A549 (cell line): ENCODE measurements at regions not wholly inside any gene's neighbourhood (a gene's known extent, or its start where the extent isn't known, plus 50 kb on each side); places are given as distances from the start of the nearest gene placed in this dataset.

Source experiments
- ATAC-seq, 2 experiments: fragments of 200-7000 bp in 1 of 2; fragments of >200 bp in 1 of 2; cut with Nextera tagmentation in 1 of 2; cut with Tn5 transposase in 1 of 2; 3 replicates each; pipeline versions ENCODE4 v1.8.0 to v1.9.1; 2018 to 2020; ENCODE audit warnings: mild to moderate bottlenecking in 1 of 2, moderate library complexity in 1 of 2
- CTCF ChIA-PET: fragments of 300-600 bp; sonication (Branson Sonifier 250); formaldehyde crosslinking; extraction: SDS; loops from one replicate; lab custom pipeline; 2021; ENCODE audit warnings: antibody characterized with exemption, inconsistent platforms; lab: Yijun Ruan, JAX
- POLR2A ChIA-PET: fragments of 350-600 bp; formaldehyde crosslinking; extraction: SDS; loops from one replicate; lab custom pipeline; 2021; ENCODE audit warnings: antibody characterized with exemption, inconsistent platforms; lab: Yijun Ruan, JAX
- DNase-seq, 2 experiments: peaks; one replicate each; pipeline versions ENCODE4 v3.0.0 to v3.0.0-alpha.2; 2011 to 2016; ENCODE audit warnings: low read depth in 1 of 2, low spot score in 1 of 2
- FAIRE-seq: peaks from 2 replicates; lab custom pipeline; 2011; peaks lifted over from hg19 to GRCh38; lab: Jason Lieb, UNC
- H3K27ac ChIP-seq, 2 experiments: fragments of >200 bp; sonication (Bioruptor Twin); formaldehyde crosslinking; 3 replicates each; pipeline ENCODE4 v1.5.1; 2016 to 2017
- H3K4me1 ChIP-seq: fragments of >200 bp; sonication (Bioruptor Twin); formaldehyde crosslinking; 3 replicates; pipeline ENCODE4 v1.6.1; 2016
- H3K4me2 ChIP-seq: fragments of >200 bp; sonication (Bioruptor Twin); formaldehyde crosslinking; 3 replicates; pipeline ENCODE4 v1.6.1; 2016
- H3K4me3 ChIP-seq: fragments of >200 bp; sonication (Bioruptor Twin); formaldehyde crosslinking; 3 replicates; pipeline ENCODE4 v1.5.1; 2016
- H3K9me3 ChIP-seq: fragments of >200 bp; sonication (Bioruptor Twin); formaldehyde crosslinking; 3 replicates; pipeline ENCODE4 v1.6.1; 2016
- CBX2 ChIP-seq: fragments of 200-600 bp; sonication (generic); IDR thresholded peaks from 2 replicates; pipeline ENCODE4 v1.6.1; 2016; ENCODE audit warnings: low read depth, mild to moderate bottlenecking, borderline replicate concordance
- CEBPB ChIP-seq, 2 experiments: fragments of >200 bp in 1 of 2; sonication (Bioruptor Twin) in 1 of 2; formaldehyde crosslinking in 1 of 2; IDR thresholded peaks; 2 replicates each; pipeline ENCODE4 v1.6.1; 2012 to 2016
- CHD2 ChIP-seq: fragments of 150-350 bp; IDR thresholded peaks from 2 replicates; pipeline ENCODE4 v1.6.1; 2014; ENCODE audit warnings: low read length; ENCODE audit not compliant: partially characterized antibody
- ESRRA ChIP-seq: fragments of 150-350 bp; IDR thresholded peaks from 2 replicates; pipeline ENCODE4 v1.6.1; 2014; ENCODE audit warnings: mild to moderate bottlenecking, low read length, borderline replicate concordance
- FOSL2 ChIP-seq, 2 experiments: fragments of 450-650 bp in 1 of 2; fragments of >200 bp in 1 of 2; sonication (Bioruptor Twin) in 1 of 2; formaldehyde crosslinking; IDR thresholded peaks; 2 replicates each; pipeline versions ENCODE4 v1.5.0 to v1.6.1; 2016 to 2020; ENCODE audit warnings: mild to moderate bottlenecking in 1 of 2, moderate library complexity in 1 of 2
- HDAC2 ChIP-seq: fragments of 200-600 bp; sonication (generic); IDR thresholded peaks from 2 replicates; pipeline ENCODE4 v1.6.1; 2016
- HMGXB4 ChIP-seq: fragments of 250-450 bp; sonication (Bioruptor Pico); IDR thresholded peaks from 2 replicates; pipeline ENCODE4 v1.5.0; 2021; ENCODE audit warnings: mild to moderate bottlenecking, moderate library complexity, borderline replicate concordance
- HOXB5 ChIP-seq: fragments of 250-450 bp; sonication (Bioruptor Pico); IDR thresholded peaks from 2 replicates; pipeline ENCODE4 v1.5.0; 2020; ENCODE audit warnings: mild to moderate bottlenecking, moderate library complexity
- JUNB ChIP-seq: fragments of >200 bp; sonication (Bioruptor Twin); formaldehyde crosslinking; IDR thresholded peaks from 2 replicates; pipeline ENCODE4 v1.6.1; 2016
- MYC ChIP-seq: IDR thresholded peaks from 2 replicates; pipeline ENCODE4 v1.6.1; 2012; ENCODE audit warnings: mild to moderate bottlenecking, inconsistent platforms, low read length, improper control_type of control experiment, borderline replicate concordance
- NPAS2 ChIP-seq: fragments of 250-450 bp; sonication (Bioruptor Pico); IDR thresholded peaks from 2 replicates; pipeline ENCODE4 v1.8.0; 2022; ENCODE audit warnings: mild to moderate bottlenecking, moderate library complexity, borderline replicate concordance
- PHF8 ChIP-seq: fragments of 200-600 bp; sonication (generic); IDR thresholded peaks from 2 replicates; pipeline ENCODE4 v1.6.1; 2016; ENCODE audit warnings: low read depth, mild to moderate bottlenecking, antibody characterized with exemption, moderate library complexity, borderline replicate concordance
- RFX5 ChIP-seq: fragments of 450-650 bp; IDR thresholded peaks from 2 replicates; pipeline ENCODE4 v1.7.1; 2014; ENCODE audit warnings: antibody characterized with exemption, mild to moderate bottlenecking, moderate library complexity
- RNF2 ChIP-seq: fragments of 200-600 bp; sonication (generic); IDR thresholded peaks from 2 replicates; pipeline ENCODE4 v1.6.1; 2016; ENCODE audit warnings: low read depth, mild to moderate bottlenecking, antibody characterized with exemption, moderate library complexity, borderline replicate concordance
- SMC3 ChIP-seq: fragments of >200 bp; sonication (Bioruptor Twin); formaldehyde crosslinking; IDR thresholded peaks from 3 replicates; pipeline ENCODE4 v1.6.1; 2018; ENCODE audit warnings: inconsistent platforms
- SREBF2 ChIP-seq: fragments of 450-650 bp; IDR thresholded peaks from 2 replicates; pipeline ENCODE4 v1.6.1; 2014; ENCODE audit warnings: mild to moderate bottlenecking, moderate library complexity
- USF2 ChIP-seq: fragments of 450-650 bp; IDR thresholded peaks from 2 replicates; pipeline ENCODE4 v1.6.1; 2014; ENCODE audit warnings: antibody characterized with exemption
- ZC3H11A ChIP-seq: fragments of 450-650 bp; IDR thresholded peaks from 2 replicates; pipeline ENCODE4 v1.6.1; 2014; ENCODE audit warnings: antibody characterized with exemption, mild to moderate bottlenecking
- ZNF302 ChIP-seq: fragments of 250-450 bp; sonication (Bioruptor Pico); IDR thresholded peaks from 2 replicates; pipeline ENCODE4 v1.9.0; 2021; ENCODE audit warnings: inconsistent platforms, mild to moderate bottlenecking, moderate library complexity
- WGBS: methylation state at CpG from one replicate; pipeline ENCODE4 v1.1.6; 2017; ENCODE audit errors: missing lambda C conversion rate; 5-methylcytosine and 5-hydroxymethylcytosine counted together
- TF ChIP-seq, protein P1 (sequence below): fragments of 250-450 bp; sonication (Bioruptor Pico); IDR thresholded peaks from 2 replicates; pipeline ENCODE4 v1.5.0; 2020; ENCODE audit warnings: low read depth, mild to moderate bottlenecking, moderate library complexity
- TF ChIP-seq, protein P2 (sequence below): fragments of 200-600 bp; sonication (generic); IDR thresholded peaks from 2 replicates; pipeline ENCODE4 v1.6.1; 2016; ENCODE audit warnings: antibody characterized with exemption, mild to moderate bottlenecking, moderate library complexity
- TF ChIP-seq, protein P3 (sequence below): fragments of 150-350 bp; IDR thresholded peaks from 2 replicates; pipeline ENCODE4 v1.6.1; 2014; ENCODE audit warnings: low read depth, mild to moderate bottlenecking, low read length
- TF ChIP-seq, protein P4 (sequence below): IDR thresholded peaks from 2 replicates; pipeline ENCODE4 v1.6.1; 2012

DNA sequence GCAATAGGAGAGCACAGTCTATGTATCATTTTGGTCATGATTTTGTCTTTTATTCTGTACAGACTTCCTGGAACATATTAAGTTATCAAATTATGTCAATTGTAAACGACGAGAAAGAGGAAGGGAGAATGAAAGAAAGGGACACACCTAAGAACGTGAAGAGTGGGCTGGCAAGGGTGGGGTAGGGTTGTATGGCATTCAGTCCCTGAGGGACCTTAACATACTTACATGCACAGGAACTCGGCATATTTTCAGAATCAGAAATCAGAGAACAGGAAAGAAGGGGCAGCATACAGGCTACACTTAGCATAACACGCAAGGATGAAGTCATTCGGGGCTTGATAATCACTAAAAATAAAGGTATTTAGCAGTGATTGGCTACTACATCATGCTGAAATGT is 1375.0 kb upstream of the ADGRL3 start:
- CTCF ChIA-PET: no interaction called here
- Histone ChIP-seq H3K4me2 (no peak overlapping the region), H3K27ac (no peak overlapping the region), H3K4me1 (no peaks in the 10 kb centered on the region), H3K9me3 (no peaks in the 10 kb centered on the region), H3K4me3 (no peak overlapping the region)
- POLR2A ChIA-PET: no interaction called here
- no peak for ATAC-seq
- no peak for FAIRE-seq
- 51% methylated on average over 6 of the region's 6 CpGs for WGBS
- no peak for DNase-seq
- no peak for TF ChIP-seq USF2
- TF ChIP-seq, protein P1, sequence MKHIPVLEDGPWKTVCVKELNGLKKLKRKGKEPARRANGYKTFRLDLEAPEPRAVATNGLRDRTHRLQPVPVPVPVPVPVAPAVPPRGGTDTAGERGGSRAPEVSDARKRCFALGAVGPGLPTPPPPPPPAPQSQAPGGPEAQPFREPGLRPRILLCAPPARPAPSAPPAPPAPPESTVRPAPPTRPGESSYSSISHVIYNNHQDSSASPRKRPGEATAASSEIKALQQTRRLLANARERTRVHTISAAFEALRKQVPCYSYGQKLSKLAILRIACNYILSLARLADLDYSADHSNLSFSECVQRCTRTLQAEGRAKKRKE (CRISPR knock-in tag): no peak
- TF ChIP-seq RFX5: no peak
- no peak for TF ChIP-seq ZC3H11A
- TF ChIP-seq, protein P2, sequence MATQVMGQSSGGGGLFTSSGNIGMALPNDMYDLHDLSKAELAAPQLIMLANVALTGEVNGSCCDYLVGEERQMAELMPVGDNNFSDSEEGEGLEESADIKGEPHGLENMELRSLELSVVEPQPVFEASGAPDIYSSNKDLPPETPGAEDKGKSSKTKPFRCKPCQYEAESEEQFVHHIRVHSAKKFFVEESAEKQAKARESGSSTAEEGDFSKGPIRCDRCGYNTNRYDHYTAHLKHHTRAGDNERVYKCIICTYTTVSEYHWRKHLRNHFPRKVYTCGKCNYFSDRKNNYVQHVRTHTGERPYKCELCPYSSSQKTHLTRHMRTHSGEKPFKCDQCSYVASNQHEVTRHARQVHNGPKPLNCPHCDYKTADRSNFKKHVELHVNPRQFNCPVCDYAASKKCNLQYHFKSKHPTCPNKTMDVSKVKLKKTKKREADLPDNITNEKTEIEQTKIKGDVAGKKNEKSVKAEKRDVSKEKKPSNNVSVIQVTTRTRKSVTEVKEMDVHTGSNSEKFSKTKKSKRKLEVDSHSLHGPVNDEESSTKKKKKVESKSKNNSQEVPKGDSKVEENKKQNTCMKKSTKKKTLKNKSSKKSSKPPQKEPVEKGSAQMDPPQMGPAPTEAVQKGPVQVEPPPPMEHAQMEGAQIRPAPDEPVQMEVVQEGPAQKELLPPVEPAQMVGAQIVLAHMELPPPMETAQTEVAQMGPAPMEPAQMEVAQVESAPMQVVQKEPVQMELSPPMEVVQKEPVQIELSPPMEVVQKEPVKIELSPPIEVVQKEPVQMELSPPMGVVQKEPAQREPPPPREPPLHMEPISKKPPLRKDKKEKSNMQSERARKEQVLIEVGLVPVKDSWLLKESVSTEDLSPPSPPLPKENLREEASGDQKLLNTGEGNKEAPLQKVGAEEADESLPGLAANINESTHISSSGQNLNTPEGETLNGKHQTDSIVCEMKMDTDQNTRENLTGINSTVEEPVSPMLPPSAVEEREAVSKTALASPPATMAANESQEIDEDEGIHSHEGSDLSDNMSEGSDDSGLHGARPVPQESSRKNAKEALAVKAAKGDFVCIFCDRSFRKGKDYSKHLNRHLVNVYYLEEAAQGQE: no peak
- no peak for TF ChIP-seq ESRRA
- TF ChIP-seq PHF8: no peak
- no peak for TF ChIP-seq ZNF302 (CRISPR knock-in tag)
- no peak for TF ChIP-seq FOSL2 (IDR thresholded peaks at IDR 0.05)
- no peak for TF ChIP-seq FOSL2 (CRISPR knock-in tag; IDR thresholded peaks at IDR 0.05)
- no peak for TF ChIP-seq CHD2

GRCh38 chr4:59831746-59832145 is 1368.4 kb upstream of the ADGRL3 start:
- WGBS: 67% methylated on average over 1 of the region's 2 CpGs
- no peaks in the 10 kb centered on the region for H3K9me3 ChIP-seq
- POLR2A ChIA-PET: no interaction called here
- no peak for TF ChIP-seq HDAC2
- TF ChIP-seq CHD2: no peak
- TF ChIP-seq, protein P3, sequence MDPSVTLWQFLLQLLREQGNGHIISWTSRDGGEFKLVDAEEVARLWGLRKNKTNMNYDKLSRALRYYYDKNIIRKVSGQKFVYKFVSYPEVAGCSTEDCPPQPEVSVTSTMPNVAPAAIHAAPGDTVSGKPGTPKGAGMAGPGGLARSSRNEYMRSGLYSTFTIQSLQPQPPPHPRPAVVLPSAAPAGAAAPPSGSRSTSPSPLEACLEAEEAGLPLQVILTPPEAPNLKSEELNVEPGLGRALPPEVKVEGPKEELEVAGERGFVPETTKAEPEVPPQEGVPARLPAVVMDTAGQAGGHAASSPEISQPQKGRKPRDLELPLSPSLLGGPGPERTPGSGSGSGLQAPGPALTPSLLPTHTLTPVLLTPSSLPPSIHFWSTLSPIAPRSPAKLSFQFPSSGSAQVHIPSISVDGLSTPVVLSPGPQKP: no peak
- TF ChIP-seq, protein P1 (CRISPR knock-in tag): no peak
- TF ChIP-seq NPAS2 (CRISPR knock-in tag): no peak
- no peak for TF ChIP-seq CBX2
- TF ChIP-seq CEBPB (IDR thresholded peaks at IDR 0.05): no peak
- TF ChIP-seq, protein P2: no peak
- TF ChIP-seq RNF2: no peak
- no peak for TF ChIP-seq HMGXB4 (CRISPR knock-in tag)
- TF ChIP-seq MYC: no peak
- TF ChIP-seq SMC3: no peak
- TF ChIP-seq, protein P4, sequence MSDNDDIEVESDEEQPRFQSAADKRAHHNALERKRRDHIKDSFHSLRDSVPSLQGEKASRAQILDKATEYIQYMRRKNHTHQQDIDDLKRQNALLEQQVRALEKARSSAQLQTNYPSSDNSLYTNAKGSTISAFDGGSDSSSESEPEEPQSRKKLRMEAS: no peak
- no peak for TF ChIP-seq SREBF2
- TF ChIP-seq HOXB5 (CRISPR knock-in tag): no peak
- no peak for TF ChIP-seq JUNB

More at GRCh38 chr4:59831746-59832145, 1368.4 kb upstream of the ADGRL3 start:
- CTCF ChIA-PET: no interaction called here
- H3K4me2 ChIP-seq: no peak overlapping the region
- H3K27ac ChIP-seq: no peak overlapping the region
- no peak for FAIRE-seq
- no peak overlapping the region for H3K4me3 ChIP-seq
- DNase-seq: no peak
- no peak for ATAC-seq
- H3K4me1 ChIP-seq: no peaks in the 10 kb centered on the region
